ENCODE measurements at regions not wholly inside any gene's neighbourhood (a gene's known extent, or its start where the extent isn't known, plus 50 kb on each side); places are given as distances from the start of the nearest gene placed in this dataset.

DNA sequence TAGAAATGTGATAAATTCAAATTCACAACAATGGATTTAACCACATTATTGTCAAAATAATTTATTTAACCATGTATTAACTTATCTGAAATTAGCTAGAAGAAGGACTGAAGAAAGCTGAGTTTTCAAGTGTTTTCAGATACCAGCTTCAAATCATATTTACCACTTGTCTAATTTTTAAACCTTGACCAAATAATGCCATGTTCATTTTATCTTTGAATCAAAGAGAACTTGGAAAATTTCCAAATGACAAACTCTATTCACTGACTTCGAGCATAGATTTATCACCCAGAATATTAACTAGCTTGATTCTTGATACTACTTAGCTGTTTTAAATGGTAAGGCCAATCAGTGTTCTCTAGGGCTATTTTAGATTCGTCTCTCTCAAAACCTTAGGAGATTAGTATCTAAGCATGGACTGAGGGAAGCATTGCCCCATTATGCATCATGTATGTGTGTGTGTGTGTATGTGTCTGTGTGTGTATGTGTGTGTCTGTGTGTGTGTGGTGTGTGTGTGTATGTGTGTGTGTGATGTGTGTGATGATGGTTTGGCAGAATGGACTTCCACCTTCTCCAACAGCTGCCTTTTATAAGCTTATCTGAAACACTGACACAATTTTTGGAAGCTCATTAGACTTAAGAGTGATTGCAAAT, 667.5 kb upstream of the FANCL start (continued):
- TF ChIP-seq RNF2 (IDR thresholded peaks at IDR 0.05; ENCODE audit: borderline replicate concordance, low read depth, low read length, missing control alignments, poor library complexity, severe bottlenecking) (no peak), RBBP5 (IDR thresholded peaks at IDR 0.05; ENCODE audit: borderline replicate concordance, low read depth, low read length) (no peak), POLR2A (IDR thresholded peaks at IDR 0.05; ENCODE audit: control extremely low read depth in 1 of 2, low read depth in 2 of 2, low read length in 2 of 2) (no peak), NRF1 (IDR thresholded peaks at IDR 0.05; ENCODE audit: low read depth, low read length) (no peak), SP1 (IDR thresholded peaks at IDR 0.05; ENCODE audit: low read depth, low read length) (no peak)
